Dedifferentiated amniotic fluid mesenchymal stem cell (primary cell): ENCODE measurements at regions not wholly inside any gene's neighbourhood (a gene's known extent, or its start where the extent isn't known, plus 50 kb on each side); places are given as distances from the start of the nearest gene placed in this dataset.

Experiments used
- DNase-seq: peaks from one replicate; pipeline ENCODE4 v3.0.0-alpha.2; 2016; ENCODE audit errors: extremely low spot score

- DNase-seq, result peak; percentile 32
These were observed 188.7 kb upstream of the LINGO1 start for GRCh38 chr15:77821188-77821958.

- no peak for DNase-seq
These were observed 187.4 kb upstream of the LINGO1 start for GRCh38 chr15:77819851-77820728.

- no peak for DNase-seq
These were observed 186.5 kb upstream of the LINGO1 start for GRCh38 chr15:77819048-77819850.

- DNase-seq, result no peak
These were observed 185.9 kb upstream of the LINGO1 start for GRCh38 chr15:77818484-77819047.

- DNase-seq, result no peak
These were observed 184.7 kb upstream of the LINGO1 start for GRCh38 chr15:77817434-77817833.

GRCh38 chr15:77816983-77817382, 184.3 kb upstream of the LINGO1 start:
- DNase-seq, result no peak

GRCh38 chr15:77815015-77815414, 182.3 kb upstream of the LINGO1 start:
- DNase-seq, result no peak

- DNase-seq, result no peak
These were observed 180.0 kb upstream of the LINGO1 start for GRCh38 chr15:77812664-77813063.

GRCh38 chr15:77811270-77811669, 178.6 kb upstream of the LINGO1 start:
- DNase-seq, result no peak

- no peak for DNase-seq
These were observed 177.4 kb upstream of the LINGO1 start for GRCh38 chr15:77810130-77810571.

- DNase-seq, result no peak
These were observed 176.0 kb upstream of the LINGO1 start for GRCh38 chr15:77808581-77809177.

- no peak for DNase-seq
These were observed 175.4 kb upstream of the LINGO1 start for GRCh38 chr15:77808075-77808474.

- DNase-seq, result no peak
These were observed 174.9 kb upstream of the LINGO1 start for GRCh38 chr15:77807611-77808010.

GRCh38 chr15:77807115-77807514, 174.4 kb upstream of the LINGO1 start:
- no peak for DNase-seq

GRCh38 chr15:77804210-77804609, 171.5 kb upstream of the LINGO1 start:
- no peak for DNase-seq

- no peak for DNase-seq
These were observed 170.8 kb upstream of the LINGO1 start for GRCh38 chr15:77803487-77803886.

GRCh38 chr15:77800305-77800704, 167.6 kb upstream of the LINGO1 start:
- no peak for DNase-seq

- DNase-seq, result no peak
These were observed 166.1 kb upstream of the LINGO1 start for GRCh38 chr15:77798847-77799246.

- DNase-seq, result no peak
These were observed 165.6 kb upstream of the LINGO1 start for GRCh38 chr15:77798151-77798835.

- DNase-seq, result no peak
These were observed 164.6 kb upstream of the LINGO1 start for GRCh38 chr15:77797270-77797669.
